Adrenal gland (tissue), 5 donors: ENCODE measurements at regions not wholly inside any gene's neighbourhood (a gene's known extent, or its start where the extent isn't known, plus 50 kb on each side); places are given as distances from the start of the nearest gene placed in this dataset.

Experiments used
- CTCF ChIP-seq, 6 experiments: fragments of 450-650 bp in 4 of 6; fragments of 200-600 bp in 2 of 6; sonication (generic) in 1 of 6; IDR thresholded peaks; 1 replicate in 5 of 6; 2 replicates in 1 of 6; pipeline versions ENCODE4 v1.5.1 to v1.8.0; 2016 to 2021; ENCODE audit warnings: antibody characterized with exemption in 6 of 6, mild to moderate bottlenecking in 2 of 6, moderate library complexity in 1 of 6
- POLR2A ChIP-seq, 2 donors: fragments of 450-650 bp; IDR thresholded peaks; one replicate each; pipeline ENCODE4 v1.6.1; 2017; ENCODE audit warnings: antibody characterized with exemption in 2 of 2, mild to moderate bottlenecking in 2 of 2, moderate library complexity in 1 of 2
- donor health status: DM: no; HTN: no; CAD: no.

- TF ChIP-seq CTCF (IDR thresholded peaks at IDR 0.05) (no peak), POLR2A (IDR thresholded peaks at IDR 0.05) (no peak)
Observed at GRCh38 chr3:6512172-6512800, 348.6 kb upstream of the GRM7 start.
